Neural progenitor cell (in vitro differentiated cells): ENCODE measurements at regions not wholly inside any gene's neighbourhood (a gene's known extent, or its start where the extent isn't known, plus 50 kb on each side); places are given as distances from the start of the nearest gene placed in this dataset.

ENCODE experiments used
- DNase-seq: peaks from one replicate; pipeline ENCODE4 v3.0.0-alpha.2; 2016; ENCODE audit warnings: low spot score
- H2AFZ ChIP-seq: fragments of 200-600 bp; sonication (generic); replicated peaks from 2 replicates; pipeline ENCODE4 v1.6.1; 2016; ENCODE audit warnings: antibody characterized with exemption
- H3F3A ChIP-seq: fragments of 200-600 bp; sonication (generic); 2 replicates; pipeline ENCODE4 v1.6.1; 2016; ENCODE audit warnings: antibody characterized with exemption, low read depth
- H3K27ac ChIP-seq: fragments of 200-600 bp; sonication (generic); 2 replicates; pipeline ENCODE4 v1.5.1; 2016; ENCODE audit warnings: mild to moderate bottlenecking
- H3K27me3 ChIP-seq: fragments of 200-600 bp; sonication (generic); 2 replicates; pipeline ENCODE4 v1.6.1; 2016; ENCODE audit warnings: mild to moderate bottlenecking, moderate library complexity
- H3K36me3 ChIP-seq: fragments of 200-600 bp; sonication (generic); 2 replicates; pipeline ENCODE4 v1.5.1; 2016
- H3K4me1 ChIP-seq: fragments of 200-600 bp; sonication (generic); 2 replicates; pipeline ENCODE4 v1.6.1; 2016; ENCODE audit warnings: mixed run types
- H3K4me2 ChIP-seq: fragments of 200-600 bp; sonication (generic); 2 replicates; pipeline ENCODE4 v1.6.1; 2016
- H3K4me3 ChIP-seq: fragments of 200-600 bp; sonication (generic); 2 replicates; pipeline ENCODE4 v1.5.1; 2016
- H3K79me2 ChIP-seq: fragments of 200-600 bp; sonication (generic); 2 replicates; pipeline ENCODE4 v1.6.1; 2016; ENCODE audit warnings: low read depth
- H3K9ac ChIP-seq: fragments of 200-600 bp; sonication (generic); 2 replicates; pipeline ENCODE4 v1.6.1; 2016
- H3K9me3 ChIP-seq: fragments of 200-600 bp; sonication (generic); 2 replicates; pipeline ENCODE4 v1.5.1; 2016; ENCODE audit warnings: low read depth
- H4K20me1 ChIP-seq: fragments of 200-600 bp; sonication (generic); 2 replicates; pipeline ENCODE4 v1.6.1; 2016; ENCODE audit warnings: low read depth
- H3K27ac Mint-ChIP-seq: 3 replicates; pipeline ENCODE4 v1.8.0; 2021; ENCODE audit warnings: mixed read lengths
- H3K27me3 Mint-ChIP-seq: 2 replicates; pipeline ENCODE4 v1.8.0; 2022; ENCODE audit warnings: low read depth, mild to moderate bottlenecking, inconsistent platforms, moderate library complexity, mixed read lengths; ENCODE audit not compliant: insufficient read depth
- H3K36me3 Mint-ChIP-seq: 3 replicates; pipeline ENCODE4 v1.8.0; 2021; ENCODE audit warnings: mixed read lengths
- H3K4me1 Mint-ChIP-seq: 3 replicates; pipeline ENCODE4 v1.8.0; 2021; ENCODE audit warnings: mixed read lengths
- H3K4me3 Mint-ChIP-seq: 3 replicates; pipeline ENCODE4 v1.8.0; 2021; ENCODE audit warnings: mild to moderate bottlenecking, moderate library complexity, mixed read lengths
- H3K9me3 Mint-ChIP-seq: 3 replicates; pipeline ENCODE4 v1.8.0; 2020; ENCODE audit warnings: mixed read lengths
- EZH2 ChIP-seq: fragments of 200-600 bp; sonication (generic); IDR thresholded peaks from 2 replicates; pipeline ENCODE4 v1.6.1; 2017; ENCODE audit warnings: antibody characterized with exemption, mild to moderate bottlenecking, moderate library complexity
- EZH2phosphoT487 ChIP-seq: fragments of 200-600 bp; sonication (generic); IDR thresholded peaks from 2 replicates; pipeline ENCODE4 v1.6.1; 2017; ENCODE audit warnings: antibody characterized with exemption
- TF ChIP-seq, protein P1 (sequence below): fragments of 200-600 bp; sonication (generic); IDR thresholded peaks from 2 replicates; pipeline ENCODE4 v1.5.1; 2017; ENCODE audit warnings: antibody characterized with exemption, mild to moderate bottlenecking

DNA sequence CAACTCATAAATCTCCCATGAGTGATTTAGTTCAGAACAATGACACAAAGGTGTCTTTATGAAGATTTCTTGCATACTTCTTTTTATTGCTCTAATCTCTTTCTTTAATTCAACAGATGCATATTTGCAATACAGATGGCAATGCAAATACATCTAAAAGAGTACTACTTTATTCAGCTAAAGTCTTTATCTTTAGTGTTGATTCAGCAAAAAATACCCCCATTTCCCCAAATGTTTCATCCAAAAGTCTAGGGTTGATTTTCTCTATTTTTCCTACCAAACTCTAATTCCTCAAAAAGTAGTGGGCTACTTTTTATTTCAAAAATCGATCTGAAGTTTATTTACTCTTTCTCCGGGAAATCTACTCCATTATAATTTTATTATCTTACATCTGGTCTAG is 1055.2 kb downstream of the STIM2 start:
- Histone ChIP-seq H3K4me3 (no peak overlapping the region), H3K9me3 (no peaks in the 10 kb centered on the region), H3K27me3 (no peaks in the 10 kb centered on the region), H3K4me1 (peaks cover 32% of the 10 kb centered on the region), H3F3A (peaks cover 28% of the 10 kb centered on the region), H3K9ac (no peak overlapping the region), H3K36me3 (no peaks in the 10 kb centered on the region), H2AFZ (no peak overlapping the region), H3K4me2 (peak overlapping the region; percentile 70), H4K20me1 (no peaks in the 10 kb centered on the region), H3K27ac (peak overlapping the region; percentile 5), H3K79me2 (no peaks in the 10 kb centered on the region)
- Mint-ChIP-seq H3K4me3 (no peak overlapping the region), H3K9me3 (no peaks in the 10 kb centered on the region), H3K27ac (no peak overlapping the region), H3K27me3 (no peaks in the 10 kb centered on the region), H3K36me3 (no peaks in the 10 kb centered on the region), H3K4me1 (peaks cover 18% of the 10 kb centered on the region)
- TF ChIP-seq EZH2 (no peak), EZH2phosphoT487 (no peak)
- TF ChIP-seq, protein P1, sequence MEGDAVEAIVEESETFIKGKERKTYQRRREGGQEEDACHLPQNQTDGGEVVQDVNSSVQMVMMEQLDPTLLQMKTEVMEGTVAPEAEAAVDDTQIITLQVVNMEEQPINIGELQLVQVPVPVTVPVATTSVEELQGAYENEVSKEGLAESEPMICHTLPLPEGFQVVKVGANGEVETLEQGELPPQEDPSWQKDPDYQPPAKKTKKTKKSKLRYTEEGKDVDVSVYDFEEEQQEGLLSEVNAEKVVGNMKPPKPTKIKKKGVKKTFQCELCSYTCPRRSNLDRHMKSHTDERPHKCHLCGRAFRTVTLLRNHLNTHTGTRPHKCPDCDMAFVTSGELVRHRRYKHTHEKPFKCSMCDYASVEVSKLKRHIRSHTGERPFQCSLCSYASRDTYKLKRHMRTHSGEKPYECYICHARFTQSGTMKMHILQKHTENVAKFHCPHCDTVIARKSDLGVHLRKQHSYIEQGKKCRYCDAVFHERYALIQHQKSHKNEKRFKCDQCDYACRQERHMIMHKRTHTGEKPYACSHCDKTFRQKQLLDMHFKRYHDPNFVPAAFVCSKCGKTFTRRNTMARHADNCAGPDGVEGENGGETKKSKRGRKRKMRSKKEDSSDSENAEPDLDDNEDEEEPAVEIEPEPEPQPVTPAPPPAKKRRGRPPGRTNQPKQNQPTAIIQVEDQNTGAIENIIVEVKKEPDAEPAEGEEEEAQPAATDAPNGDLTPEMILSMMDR = no peak
- no peak for DNase-seq

DNA sequence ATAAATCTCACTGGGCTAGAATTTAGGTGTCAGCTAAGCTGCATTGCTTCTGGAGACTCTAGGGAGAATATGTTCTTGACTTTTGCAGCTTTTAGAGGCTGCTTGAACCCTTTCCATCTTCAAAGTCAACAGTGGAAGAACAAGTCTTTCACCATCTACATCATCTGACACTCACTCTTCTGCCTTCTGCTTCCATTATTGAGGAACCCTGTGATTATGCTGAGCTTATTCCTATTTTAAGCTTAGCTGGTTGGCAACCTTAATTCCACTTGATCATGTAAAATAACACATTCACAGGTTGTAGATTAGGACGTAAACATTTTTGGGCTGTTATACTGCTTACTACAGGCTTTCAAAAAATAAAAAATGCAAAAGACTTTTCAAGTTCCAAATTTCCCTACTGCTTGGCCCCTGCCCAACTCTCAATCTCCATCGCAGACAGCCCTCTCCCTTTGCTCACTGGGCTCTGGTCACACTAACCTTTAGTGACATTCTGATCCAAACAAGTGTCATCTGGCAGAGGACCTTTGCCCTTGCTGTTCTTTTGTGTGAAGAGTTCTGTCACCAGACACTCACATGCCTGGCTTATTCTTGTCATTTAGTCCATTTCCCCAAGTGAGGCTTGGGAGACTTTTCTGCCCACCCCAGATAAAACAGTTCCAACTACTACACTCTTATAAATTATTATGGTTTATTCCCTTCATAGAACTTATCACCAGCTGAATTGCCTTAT is 1056.0 kb downstream of the STIM2 start:
- peak overlapping the region; percentile 51 for H3K27ac Mint-ChIP-seq
- Histone ChIP-seq H3K4me3 (peak overlapping the region; percentile 24), H3K79me2 (no peaks in the 10 kb centered on the region), H3K4me1 (peaks cover 32% of the 10 kb centered on the region), H2AFZ (no peak overlapping the region), H3K4me2 (peak overlapping the region; percentile 70), H4K20me1 (no peaks in the 10 kb centered on the region), H3K9ac (no peak overlapping the region), H3K27ac (peak overlapping the region; percentile 97), H3K36me3 (no peaks in the 10 kb centered on the region), H3K27me3 (no peaks in the 10 kb centered on the region), H3F3A (peaks cover 28% of the 10 kb centered on the region), H3K9me3 (no peaks in the 10 kb centered on the region)
- no peaks in the 10 kb centered on the region for H3K9me3 Mint-ChIP-seq
- no peaks in the 10 kb centered on the region for H3K36me3 Mint-ChIP-seq
- no peak overlapping the region for H3K4me3 Mint-ChIP-seq
- H3K4me1 Mint-ChIP-seq = peaks cover 18% of the 10 kb centered on the region
- no peak for TF ChIP-seq EZH2phosphoT487
- no peak for TF ChIP-seq EZH2
- TF ChIP-seq, protein P1 = no peak
- DNase-seq = peak; percentile 70
- no peaks in the 10 kb centered on the region for H3K27me3 Mint-ChIP-seq

GRCh38 chr4:27917381-27917780 is 1056.7 kb downstream of the STIM2 start:
- peak overlapping the region; percentile 5 for H3K27ac Mint-ChIP-seq
- H2AFZ ChIP-seq = no peak overlapping the region
- no peaks in the 10 kb centered on the region for H3K36me3 Mint-ChIP-seq
- no peaks in the 10 kb centered on the region for H3K36me3 ChIP-seq
- peak overlapping the region; percentile 24 for H3K4me3 ChIP-seq
- TF ChIP-seq, protein P1 = no peak
- TF ChIP-seq EZH2phosphoT487 = peak; percentile 68
- H3K27me3 ChIP-seq = no peaks in the 10 kb centered on the region
- H3K4me3 Mint-ChIP-seq = no peak overlapping the region
- H3K27me3 Mint-ChIP-seq = no peaks in the 10 kb centered on the region
- no peak overlapping the region for H3K9ac ChIP-seq
- H3K79me2 ChIP-seq = no peaks in the 10 kb centered on the region
- peaks cover 28% of the 10 kb centered on the region for H3F3A ChIP-seq
- peaks cover 18% of the 10 kb centered on the region for H3K4me1 Mint-ChIP-seq
- H3K9me3 Mint-ChIP-seq = peaks cover 2% of the 10 kb centered on the region
- H3K4me1 ChIP-seq = peaks cover 32% of the 10 kb centered on the region
- H3K4me2 ChIP-seq = peak overlapping the region; percentile 70
- DNase-seq = peak; percentile 64
- no peaks in the 10 kb centered on the region for H4K20me1 ChIP-seq
- H3K9me3 ChIP-seq = no peaks in the 10 kb centered on the region
- H3K27ac ChIP-seq = peak overlapping the region; percentile 97
